ENCODE measurements at regions not wholly inside any gene's neighbourhood (a gene's known extent, or its start where the extent isn't known, plus 50 kb on each side); places are given as distances from the start of the nearest gene placed in this dataset.
A peak's percentile ranks its signal among the peaks of the same experiment; 100 is the strongest.

DNA sequence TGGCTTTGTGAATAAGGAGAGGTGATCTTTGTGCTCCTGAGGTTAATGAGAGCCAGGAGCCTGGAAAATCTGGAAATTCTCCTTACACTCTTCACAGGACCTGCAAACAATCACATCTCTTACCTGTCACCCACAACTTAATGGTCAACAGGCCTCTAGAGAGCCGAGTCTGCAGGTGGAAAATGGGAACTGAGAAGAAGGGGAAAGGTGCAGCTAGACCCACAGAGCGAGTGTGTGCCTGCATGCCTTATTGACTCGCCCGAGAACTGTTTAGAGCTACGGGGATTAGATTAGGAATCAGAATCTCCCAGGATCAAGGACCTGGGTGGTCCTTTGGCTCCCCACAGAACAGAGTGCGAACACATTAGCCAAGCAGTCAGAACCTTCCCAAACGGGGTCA lies 329.6 kb downstream of the PTEN start:
- Histone ChIP-seq H3K79me2 (ENCODE audit: control insufficient read depth, insufficient read depth, low read length) (no peaks in the 10 kb centered on the region), H3K9me3 (ENCODE audit: control insufficient read depth, insufficient read depth, low read depth, low read length) (no peaks in the 10 kb centered on the region), H3K27me3 (ENCODE audit: control insufficient read depth, insufficient read depth, low read length) (no peaks in the 10 kb centered on the region), H3K36me3 (ENCODE audit: control insufficient read depth, insufficient read depth, low read length) (no peaks in the 10 kb centered on the region), H4K20me1 (ENCODE audit: control insufficient read depth, extremely low read depth, insufficient read depth, low read length) (no peaks in the 10 kb centered on the region), H2AFZ (ENCODE audit: low read length) (no peak overlapping the region), H3K27ac (ENCODE audit: insufficient read depth, low read length) (no peak overlapping the region), H3K4me2 (ENCODE audit: extremely low read depth, insufficient read depth, low read length) (no peak overlapping the region), H3K9ac (ENCODE audit: insufficient read depth, low read length) (no peak overlapping the region), H3K4me3 (replicated peaks in 1 of 4; ENCODE audit: control extremely low read depth in 1 of 4, insufficient read depth in 1 of 4, low read depth in 3 of 4, low read length in 4 of 4) (no peak overlapping the region), H3K4me1 (ENCODE audit: control insufficient read depth, extremely low read depth, insufficient read depth, low read length) (no peaks in the 10 kb centered on the region)
- DNase-seq (ENCODE audit: low read depth in 2 of 2) = no peak
- no peak for TF ChIP-seq EZH2 (IDR thresholded peaks at IDR 0.05; ENCODE audit: low read length, missing control alignments)
- TF ChIP-seq, protein P1, sequence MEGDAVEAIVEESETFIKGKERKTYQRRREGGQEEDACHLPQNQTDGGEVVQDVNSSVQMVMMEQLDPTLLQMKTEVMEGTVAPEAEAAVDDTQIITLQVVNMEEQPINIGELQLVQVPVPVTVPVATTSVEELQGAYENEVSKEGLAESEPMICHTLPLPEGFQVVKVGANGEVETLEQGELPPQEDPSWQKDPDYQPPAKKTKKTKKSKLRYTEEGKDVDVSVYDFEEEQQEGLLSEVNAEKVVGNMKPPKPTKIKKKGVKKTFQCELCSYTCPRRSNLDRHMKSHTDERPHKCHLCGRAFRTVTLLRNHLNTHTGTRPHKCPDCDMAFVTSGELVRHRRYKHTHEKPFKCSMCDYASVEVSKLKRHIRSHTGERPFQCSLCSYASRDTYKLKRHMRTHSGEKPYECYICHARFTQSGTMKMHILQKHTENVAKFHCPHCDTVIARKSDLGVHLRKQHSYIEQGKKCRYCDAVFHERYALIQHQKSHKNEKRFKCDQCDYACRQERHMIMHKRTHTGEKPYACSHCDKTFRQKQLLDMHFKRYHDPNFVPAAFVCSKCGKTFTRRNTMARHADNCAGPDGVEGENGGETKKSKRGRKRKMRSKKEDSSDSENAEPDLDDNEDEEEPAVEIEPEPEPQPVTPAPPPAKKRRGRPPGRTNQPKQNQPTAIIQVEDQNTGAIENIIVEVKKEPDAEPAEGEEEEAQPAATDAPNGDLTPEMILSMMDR (conservative IDR thresholded peaks at IDR 0.05 in 1 of 2, IDR thresholded peaks at IDR 0.05 in 1 of 2; ENCODE audit: low read depth in 1 of 2, low read length in 2 of 2) = no peak

DNA sequence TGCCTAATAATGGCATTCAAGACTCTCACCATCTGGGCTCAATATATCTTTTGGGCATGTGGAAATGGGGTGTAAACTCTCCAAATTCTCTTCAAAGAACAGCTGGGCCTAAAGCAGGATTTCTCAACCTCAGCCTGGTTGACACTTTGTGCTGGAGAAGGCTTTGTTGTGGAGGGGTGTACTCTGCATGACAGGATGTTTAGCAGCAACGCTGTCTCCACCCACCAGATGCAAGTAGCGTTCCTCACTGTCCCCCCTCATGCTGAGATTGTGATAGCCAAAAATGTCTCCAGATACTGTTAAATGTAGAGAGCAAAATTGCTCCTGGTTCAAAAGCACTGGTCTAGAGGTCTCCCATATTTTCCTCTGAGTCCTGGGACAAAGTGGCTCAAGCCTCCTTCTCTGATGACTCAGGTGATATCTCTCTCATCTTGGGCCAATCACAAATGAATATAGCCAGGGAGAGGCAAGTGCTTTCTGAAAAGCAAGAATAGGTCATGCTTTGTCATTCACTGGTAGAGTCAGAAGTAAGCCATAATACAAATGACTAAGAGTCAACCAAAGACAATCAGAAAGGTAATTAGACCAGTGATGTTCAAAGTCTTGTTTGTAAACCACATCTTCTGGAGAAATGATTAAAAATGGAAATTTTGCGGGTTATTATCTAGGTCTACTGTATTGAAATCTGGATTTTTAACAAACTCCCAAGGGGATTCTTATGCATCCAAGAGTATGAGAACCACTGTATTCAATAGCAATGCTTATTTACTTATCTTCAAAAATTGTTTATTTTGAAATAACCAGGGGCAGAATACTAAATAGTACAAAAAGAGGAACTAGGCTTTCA lies 330.8 kb downstream of the PTEN start:
- no peak overlapping the region for H3K4me3 ChIP-seq (replicated peaks in 1 of 4; ENCODE audit: control extremely low read depth in 1 of 4, insufficient read depth in 1 of 4, low read depth in 3 of 4, low read length in 4 of 4)
- no peaks in the 10 kb centered on the region for H3K9me3 ChIP-seq (ENCODE audit: control insufficient read depth, insufficient read depth, low read depth, low read length)
- H3K79me2 ChIP-seq (ENCODE audit: control insufficient read depth, insufficient read depth, low read length) = no peaks in the 10 kb centered on the region
- DNase-seq (ENCODE audit: low read depth in 2 of 2) = peak in 1 of 2 donors; percentile 44
- no peaks in the 10 kb centered on the region for H4K20me1 ChIP-seq (ENCODE audit: control insufficient read depth, extremely low read depth, insufficient read depth, low read length)
- H3K4me1 ChIP-seq (ENCODE audit: control insufficient read depth, extremely low read depth, insufficient read depth, low read length) = no peaks in the 10 kb centered on the region
- no peak overlapping the region for H3K27ac ChIP-seq (ENCODE audit: insufficient read depth, low read length)
- H3K36me3 ChIP-seq (ENCODE audit: control insufficient read depth, insufficient read depth, low read length) = no peaks in the 10 kb centered on the region
- no peak overlapping the region for H3K4me2 ChIP-seq (ENCODE audit: extremely low read depth, insufficient read depth, low read length)
- TF ChIP-seq, protein P1 (conservative IDR thresholded peaks at IDR 0.05 in 1 of 2, IDR thresholded peaks at IDR 0.05 in 1 of 2; ENCODE audit: low read depth in 1 of 2, low read length in 2 of 2) = no peak
- TF ChIP-seq EZH2 (IDR thresholded peaks at IDR 0.05; ENCODE audit: low read length, missing control alignments) = no peak
- no peak overlapping the region for H3K9ac ChIP-seq (ENCODE audit: insufficient read depth, low read length)
- no peaks in the 10 kb centered on the region for H3K27me3 ChIP-seq (ENCODE audit: control insufficient read depth, insufficient read depth, low read length)
- no peak overlapping the region for H2AFZ ChIP-seq (ENCODE audit: low read length)

DNA sequence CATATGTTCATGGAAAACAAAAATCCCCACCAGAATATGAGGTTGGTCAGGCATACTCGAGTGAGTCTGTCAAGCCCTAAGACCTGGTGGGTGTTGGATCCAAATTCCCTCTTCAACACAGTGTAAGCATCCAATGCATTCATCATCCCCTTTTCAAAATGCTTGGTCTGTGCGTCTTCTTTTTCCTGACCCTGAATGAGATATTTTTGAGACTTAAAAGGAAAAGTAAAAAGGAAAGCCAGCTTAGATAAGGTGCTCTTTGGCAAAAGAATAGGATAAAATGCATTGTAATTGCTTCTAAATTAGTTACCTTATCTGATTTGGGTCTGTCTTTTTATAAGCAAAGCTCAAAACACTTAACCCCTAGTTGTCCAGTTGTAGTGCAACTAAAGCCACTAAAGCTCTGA lies 331.5 kb downstream of the PTEN start:
- Histone ChIP-seq H3K4me1 (ENCODE audit: control insufficient read depth, extremely low read depth, insufficient read depth, low read length) (no peaks in the 10 kb centered on the region), H4K20me1 (ENCODE audit: control insufficient read depth, extremely low read depth, insufficient read depth, low read length) (no peaks in the 10 kb centered on the region), H3K27me3 (ENCODE audit: control insufficient read depth, insufficient read depth, low read length) (no peaks in the 10 kb centered on the region), H3K27ac (ENCODE audit: insufficient read depth, low read length) (no peak overlapping the region), H3K9me3 (ENCODE audit: control insufficient read depth, insufficient read depth, low read depth, low read length) (no peaks in the 10 kb centered on the region), H3K9ac (ENCODE audit: insufficient read depth, low read length) (no peak overlapping the region), H3K4me3 (replicated peaks in 1 of 4; ENCODE audit: control extremely low read depth in 1 of 4, insufficient read depth in 1 of 4, low read depth in 3 of 4, low read length in 4 of 4) (no peak overlapping the region), H3K4me2 (ENCODE audit: extremely low read depth, insufficient read depth, low read length) (no peak overlapping the region), H3K79me2 (ENCODE audit: control insufficient read depth, insufficient read depth, low read length) (no peaks in the 10 kb centered on the region), H2AFZ (ENCODE audit: low read length) (no peak overlapping the region), H3K36me3 (ENCODE audit: control insufficient read depth, insufficient read depth, low read length) (no peaks in the 10 kb centered on the region)
- no peak for DNase-seq (ENCODE audit: low read depth in 2 of 2)
- TF ChIP-seq, protein P1 (conservative IDR thresholded peaks at IDR 0.05 in 1 of 2, IDR thresholded peaks at IDR 0.05 in 1 of 2; ENCODE audit: low read depth in 1 of 2, low read length in 2 of 2) = no peak
- no peak for TF ChIP-seq EZH2 (IDR thresholded peaks at IDR 0.05; ENCODE audit: low read length, missing control alignments)
